Tibial nerve (tissue), 4 donors: ENCODE measurements at regions not wholly inside any gene's neighbourhood (a gene's known extent, or its start where the extent isn't known, plus 50 kb on each side); places are given as distances from the start of the nearest gene placed in this dataset.
A peak's percentile ranks its signal among the peaks of the same experiment; 100 is the strongest.

Experiments
- DNase-seq, 2 donors: peaks; one replicate each; pipeline ENCODE4 v3.0.0-alpha.2; 2019; ENCODE audit warnings: low spot score in 2 of 2
- H3K27ac ChIP-seq, 4 donors: fragments of 200-600 bp; sonication (generic) in 3 of 4; one replicate each; pipeline ENCODE4 v1.5.1; 2017 to 2019; ENCODE audit warnings: mild to moderate bottlenecking in 1 of 4
- H3K27me3 ChIP-seq, 2 donors: fragments of 200-600 bp; sonication (generic) in 1 of 2; one replicate each; pipeline versions ENCODE4 v1.5.1 to v1.6.0; 2017 to 2019
- H3K36me3 ChIP-seq, 3 donors: fragments of 200-600 bp; sonication (generic); one replicate each; pipeline ENCODE4 v1.5.1; 2018 to 2019
- H3K4me1 ChIP-seq, 4 donors: fragments of 200-600 bp; sonication (generic) in 3 of 4; one replicate each; pipeline ENCODE4 v1.5.1; 2017 to 2019
- H3K4me3 ChIP-seq, 4 donors: fragments of 200-600 bp; sonication (generic) in 3 of 4; one replicate each; pipeline ENCODE4 v1.5.1; 2017 to 2019; ENCODE audit warnings: mild to moderate bottlenecking in 1 of 4, moderate library complexity in 1 of 4
- H3K9me3 ChIP-seq, 4 donors: fragments of 200-600 bp; sonication (generic) in 3 of 4; one replicate each; pipeline ENCODE4 v1.5.1; 2017 to 2019
- CTCF ChIP-seq, 5 experiments: fragments of 200-600 bp in 3 of 5; fragments of 450-650 bp in 2 of 5; sonication (generic) in 3 of 5; IDR thresholded peaks; one replicate each; pipeline ENCODE4 v1.5.1; 2016 to 2019; ENCODE audit warnings: antibody characterized with exemption in 5 of 5, mild to moderate bottlenecking in 3 of 5, moderate library complexity in 2 of 5
- EP300 ChIP-seq, 2 donors: sonication (generic); formaldehyde crosslinking; IDR thresholded peaks; one replicate each; pipeline ENCODE4 v1.6.1; 2017; ENCODE audit warnings: antibody characterized with exemption in 2 of 2, mild to moderate bottlenecking in 1 of 2
- POLR2A ChIP-seq, 2 donors: fragments of 450-650 bp; IDR thresholded peaks; one replicate each; pipeline ENCODE4 v1.6.1; 2017; ENCODE audit warnings: antibody characterized with exemption in 2 of 2, mild to moderate bottlenecking in 2 of 2, moderate library complexity in 2 of 2
- WGBS, 2 donors: methylation state at CpG; one replicate each; pipeline ENCODE4 v1.1.5; 2018; 5-methylcytosine and 5-hydroxymethylcytosine counted together

DNA sequence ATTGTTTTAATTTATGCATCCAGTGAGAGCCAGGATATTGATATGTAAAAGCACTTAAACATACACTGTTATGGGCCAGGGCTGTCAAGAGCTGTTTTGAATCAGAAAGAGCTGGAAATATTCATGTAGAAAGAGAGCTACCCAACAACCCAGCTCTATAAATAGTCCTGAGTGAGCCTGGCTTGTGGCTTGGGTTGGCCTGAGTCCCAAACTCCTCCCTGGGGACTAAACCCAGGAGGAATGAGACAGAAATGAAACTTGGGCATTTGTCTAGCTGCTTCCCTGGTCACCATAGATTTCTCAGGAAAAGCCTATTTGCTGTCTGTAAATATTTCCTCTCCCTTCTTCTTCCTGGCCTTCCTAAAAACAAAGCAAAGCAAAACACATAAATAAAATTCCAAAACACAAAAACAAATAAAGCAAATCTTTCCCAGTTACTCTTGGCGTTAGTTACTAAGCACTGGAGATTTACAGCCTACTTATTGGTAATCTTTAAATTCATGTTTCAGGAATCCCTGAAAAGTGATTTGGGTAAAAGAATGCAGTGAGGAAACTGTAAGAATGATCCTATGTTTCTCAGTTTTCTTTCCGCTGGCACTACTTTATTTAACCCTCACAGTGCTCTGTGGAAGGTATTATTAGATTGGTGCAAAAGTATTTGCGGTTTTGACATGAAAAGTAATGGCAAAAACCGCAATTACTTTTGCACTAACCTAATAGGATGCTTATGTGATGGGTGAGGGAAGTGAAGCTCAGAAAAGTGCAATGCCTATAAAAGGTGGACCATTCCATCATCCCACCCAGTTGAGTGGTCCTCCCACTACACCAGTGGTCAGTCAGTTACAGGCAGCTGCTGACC lies 111.8 kb downstream of the CARTPT start:
- TF ChIP-seq POLR2A (IDR thresholded peaks at IDR 0.05) (no peak), EP300 (IDR thresholded peaks at IDR 0.05) (peak in 1 of 2 donors; percentile 9), CTCF (IDR thresholded peaks at IDR 0.05) (no peak)
- H3K27ac ChIP-seq: peak overlapping the region in 1 of 4 donors; percentile 21
- H3K4me1 ChIP-seq: peaks cover 0 to 24% (median 7%) of the 10 kb centered on the region in 4 donors
- H3K4me3 ChIP-seq: no peak overlapping the region
- peaks cover 0 to 15% (median 4%) of the 10 kb centered on the region in 4 donors for H3K9me3 ChIP-seq
- WGBS, 2 donors: 57 to 59% methylated on average over 4 of the region's 4 CpGs
- H3K36me3 ChIP-seq: no peaks in the 10 kb centered on the region
- no peaks in the 10 kb centered on the region for H3K27me3 ChIP-seq
- peak; percentile 57 to 65 for DNase-seq

GRCh38 chr5:71832812-71833715 lies 114.0 kb downstream of the CARTPT start:
- WGBS, 2 donors: 85 to 88% methylated on average over 4 of the region's 4 CpGs
- Histone ChIP-seq H3K4me1 (peaks cover 0 to 22% (median 7%) of the 10 kb centered on the region in 4 donors), H3K27ac (no peak overlapping the region), H3K36me3 (no peaks in the 10 kb centered on the region), H3K9me3 (no peaks in the 10 kb centered on the region), H3K4me3 (no peak overlapping the region), H3K27me3 (no peaks in the 10 kb centered on the region)
- TF ChIP-seq CTCF (IDR thresholded peaks at IDR 0.05) (no peak), EP300 (IDR thresholded peaks at IDR 0.05) (no peak), POLR2A (IDR thresholded peaks at IDR 0.05) (no peak)
- DNase-seq: no peak

DNA sequence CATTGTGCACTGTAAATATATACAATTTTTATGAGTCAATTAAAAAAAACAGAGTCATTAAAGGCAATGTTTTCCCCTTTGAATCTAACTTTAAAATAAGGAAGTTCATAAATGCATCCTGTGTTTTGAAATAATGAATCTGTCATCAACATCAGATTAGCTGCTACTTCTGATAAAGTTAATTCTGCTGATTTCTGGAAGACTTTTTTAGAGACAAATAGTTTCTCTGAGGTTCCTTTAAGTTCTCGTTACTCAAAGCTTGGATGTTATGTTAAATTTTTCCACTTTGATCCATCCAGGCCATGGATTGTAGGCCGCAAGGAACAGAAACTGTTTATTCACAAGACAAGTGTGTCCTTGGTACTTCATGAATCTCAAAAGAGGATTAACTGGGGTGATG lies 115.5 kb downstream of the CARTPT start:
- Histone ChIP-seq H3K4me1 (peaks cover 0 to 17% (median 7%) of the 10 kb centered on the region in 4 donors), H3K27me3 (no peaks in the 10 kb centered on the region), H3K36me3 (no peaks in the 10 kb centered on the region), H3K4me3 (no peak overlapping the region), H3K9me3 (no peaks in the 10 kb centered on the region), H3K27ac (no peak overlapping the region)
- TF ChIP-seq CTCF (IDR thresholded peaks at IDR 0.05) (no peak), EP300 (IDR thresholded peaks at IDR 0.05) (no peak)
- WGBS, 2 donors: 61 to 71% methylated on average over 2 of the region's 2 CpGs
- DNase-seq: no peak

DNA sequence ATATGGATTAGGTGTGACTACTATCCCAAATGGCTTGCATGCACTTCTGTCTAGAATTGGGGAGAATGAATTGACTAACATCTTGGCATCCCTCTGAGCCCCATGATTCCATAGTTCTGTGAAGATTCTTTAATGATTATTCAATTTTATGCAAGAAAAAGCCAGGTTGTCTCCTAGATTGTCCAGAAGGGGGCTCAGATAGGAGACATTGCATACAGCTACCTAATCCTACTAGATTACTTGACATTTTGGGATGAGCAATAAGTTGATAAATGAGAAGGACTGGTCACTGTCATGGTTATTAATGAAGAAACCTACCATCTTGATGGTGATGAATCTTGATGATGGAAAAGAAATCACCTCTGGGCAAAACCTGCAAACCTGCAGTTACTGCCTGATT lies 117.0 kb downstream of the CARTPT start:
- DNase-seq: no peak
- no peak for TF ChIP-seq EP300 (IDR thresholded peaks at IDR 0.05)
- no peak for TF ChIP-seq POLR2A (IDR thresholded peaks at IDR 0.05)
- TF ChIP-seq CTCF (IDR thresholded peaks at IDR 0.05): no peak
- Histone ChIP-seq H3K27ac (no peak overlapping the region), H3K4me1 (peaks cover 0 to 2% (median under 1%) of the 10 kb centered on the region in 4 donors), H3K9me3 (peaks cover 0 to 1% (median 0%) of the 10 kb centered on the region in 4 donors), H3K36me3 (no peaks in the 10 kb centered on the region), H3K27me3 (no peaks in the 10 kb centered on the region), H3K4me3 (no peak overlapping the region)
